Activated CD4-positive, alpha-beta T cell treated with anti-CD3 and anti-CD28 coated beads, Interleukin-2, amount 50 U/mL, for 48 hours (primary cell): ENCODE measurements at regions not wholly inside any gene's neighbourhood (a gene's known extent, or its start where the extent isn't known, plus 50 kb on each side); places are given as distances from the start of the nearest gene placed in this dataset.

Experiments used
- DNase-seq, 2 experiments: peaks; one replicate each; pipeline ENCODE4 v3.0.0-alpha.2; 2020

GRCh38 chr3:118425272-118425837 lies 609.3 kb downstream of the IGSF11 start:
- DNase-seq: no peak

- DNase-seq: no peak
These were observed 600.8 kb downstream of the IGSF11 start for GRCh38 chr3:118433825-118434224.

GRCh38 chr3:118435851-118436350 lies 598.7 kb downstream of the IGSF11 start:
- no peak for DNase-seq

GRCh38 chr3:118436697-118437262 lies 597.9 kb downstream of the IGSF11 start:
- no peak for DNase-seq

- DNase-seq: no peak
These were observed 589.6 kb downstream of the IGSF11 start for GRCh38 chr3:118445036-118445435.

GRCh38 chr3:118447339-118447738 lies 587.3 kb downstream of the IGSF11 start:
- no peak for DNase-seq

- DNase-seq: no peak
These were observed 567.8 kb downstream of the IGSF11 start for GRCh38 chr3:118466795-118467330.

- no peak for DNase-seq
These were observed 565.8 kb downstream of the IGSF11 start for GRCh38 chr3:118468801-118469200.

- DNase-seq: no peak
These were observed 562.1 kb downstream of the IGSF11 start for GRCh38 chr3:118472586-118472985.

GRCh38 chr3:118473343-118473742 lies 561.3 kb downstream of the IGSF11 start:
- no peak for DNase-seq

GRCh38 chr3:118476885-118477618 lies 557.6 kb downstream of the IGSF11 start:
- no peak for DNase-seq

GRCh38 chr3:118477768-118478167 lies 556.9 kb downstream of the IGSF11 start:
- no peak for DNase-seq

- no peak for DNase-seq
These were observed 555.9 kb downstream of the IGSF11 start for GRCh38 chr3:118478706-118479276.

GRCh38 chr3:118479376-118479775 lies 555.3 kb downstream of the IGSF11 start:
- no peak for DNase-seq

- no peak for DNase-seq
These were observed 554.4 kb downstream of the IGSF11 start for GRCh38 chr3:118480101-118480860.

- DNase-seq: no peak
These were observed 549.0 kb downstream of the IGSF11 start for GRCh38 chr3:118485693-118486092.

GRCh38 chr3:118487734-118488133 lies 546.9 kb downstream of the IGSF11 start:
- no peak for DNase-seq

- no peak for DNase-seq
These were observed 545.9 kb downstream of the IGSF11 start for GRCh38 chr3:118488732-118489131.

- no peak for DNase-seq
These were observed 539.4 kb downstream of the IGSF11 start for GRCh38 chr3:118495206-118495605.

GRCh38 chr3:118497274-118497673 lies 537.4 kb downstream of the IGSF11 start:
- DNase-seq: no peak

GRCh38 chr3:118501152-118501551 lies 533.5 kb downstream of the IGSF11 start:
- DNase-seq: no peak

GRCh38 chr3:118504906-118505305 lies 529.7 kb downstream of the IGSF11 start:
- DNase-seq: no peak

- DNase-seq: no peak
These were observed 528.9 kb downstream of the IGSF11 start for GRCh38 chr3:118505784-118506183.
